Stimulated activated CD8-positive, alpha-beta memory T cell treated with anti-CD3 and anti-CD28 coated beads, Interleukin-15, amount 100 ng/mL, for 24 hours (primary cell): ENCODE measurements at regions not wholly inside any gene's neighbourhood (a gene's known extent, or its start where the extent isn't known, plus 50 kb on each side); places are given as distances from the start of the nearest gene placed in this dataset.

Source experiments
- DNase-seq: peaks from one replicate; pipeline ENCODE4 v3.0.0-alpha.2; 2020; ENCODE audit warnings: low read depth

DNA sequence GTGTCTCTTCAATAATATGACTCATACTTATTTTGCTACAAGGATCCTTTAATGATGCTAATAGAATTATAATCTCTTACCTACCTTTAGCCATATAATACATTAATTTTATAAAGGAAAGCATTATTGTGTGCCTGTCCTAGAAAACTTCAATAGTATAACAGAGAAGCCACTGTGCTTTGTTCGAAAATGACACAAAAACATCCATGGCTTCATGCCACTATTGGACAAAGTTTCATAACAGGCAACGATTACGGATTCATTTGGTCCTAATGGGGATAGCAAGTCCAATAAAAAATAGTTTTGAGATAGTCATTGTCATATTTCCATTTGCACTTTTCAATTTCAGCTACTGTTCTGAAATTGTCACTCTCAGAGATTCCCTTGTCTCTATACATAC, 52.5 kb upstream of the CCDC150 start:
- no peak for DNase-seq

DNA sequence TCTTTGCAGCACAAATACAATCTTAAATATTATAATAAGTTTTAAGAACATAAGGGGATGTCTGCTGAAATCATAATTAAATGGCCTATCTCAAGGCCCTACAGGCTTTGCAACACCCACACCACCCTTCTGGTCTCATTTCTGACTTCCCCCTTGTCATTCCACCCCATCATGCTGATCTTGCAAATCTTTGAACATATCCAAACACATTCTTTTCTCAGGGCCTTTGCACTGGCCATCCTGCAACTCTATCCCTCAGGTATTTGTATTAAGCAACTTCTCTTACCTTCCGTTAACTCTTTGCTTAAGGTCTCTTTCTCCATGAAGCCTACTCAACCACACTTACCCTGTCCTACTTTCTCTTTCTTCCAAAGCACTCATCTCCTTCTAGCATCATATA, 51.8 kb upstream of the CCDC150 start:
- no peak for DNase-seq

DNA sequence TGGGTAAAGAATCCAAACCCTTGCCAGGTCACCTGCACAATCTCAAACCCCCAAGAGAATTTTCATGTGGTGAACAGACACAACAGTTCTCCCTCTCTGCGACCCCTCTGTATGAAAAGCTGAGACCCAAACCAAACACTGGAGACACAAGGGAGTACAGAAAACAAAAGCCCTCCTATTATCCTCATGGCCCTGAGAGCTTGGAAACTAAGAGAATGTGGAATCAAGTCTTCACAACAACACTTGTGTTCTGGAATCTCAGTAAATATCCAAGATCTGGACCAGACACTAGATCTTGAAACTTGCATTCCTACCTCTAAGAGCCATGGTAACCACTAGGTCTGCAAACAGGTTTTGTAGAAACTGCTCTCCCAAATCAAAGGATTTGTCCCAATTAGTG, 50.1 kb upstream of the CCDC150 start:
- no peak for DNase-seq
